Islet precursor cell (in vitro differentiated cells): ENCODE measurements at regions not wholly inside any gene's neighbourhood (a gene's known extent, or its start where the extent isn't known, plus 50 kb on each side); places are given as distances from the start of the nearest gene placed in this dataset.

ENCODE experiments used
- DNase-seq: peaks from one replicate; pipeline ENCODE4 v3.0.0-alpha.2; 2018

GRCh38 chr6:169973588-169974467, 222.4 kb downstream of the ERMARD start:
- DNase-seq = peak; percentile 33

- DNase-seq = peak; percentile 30
These were observed 221.3 kb downstream of the ERMARD start for GRCh38 chr6:169972736-169973135.

- DNase-seq = peak; percentile 38
These were observed 220.8 kb downstream of the ERMARD start for GRCh38 chr6:169972101-169972651.

- DNase-seq = peak; percentile 40
These were observed 219.8 kb downstream of the ERMARD start for GRCh38 chr6:169971081-169971861.

- DNase-seq = peak; percentile 50
These were observed 219.0 kb downstream of the ERMARD start for GRCh38 chr6:169970306-169970988.

GRCh38 chr6:169969372-169970099, 218.1 kb downstream of the ERMARD start:
- DNase-seq = peak; percentile 31

- peak; percentile 32 for DNase-seq
These were observed 217.3 kb downstream of the ERMARD start for GRCh38 chr6:169968541-169969270.

- no peak for DNase-seq
These were observed 216.3 kb downstream of the ERMARD start for GRCh38 chr6:169967687-169968086.

GRCh38 chr6:169966312-169967181, 215.1 kb downstream of the ERMARD start:
- peak; percentile 44 for DNase-seq

GRCh38 chr6:169965657-169966311, 214.4 kb downstream of the ERMARD start:
- DNase-seq = peak; percentile 41

- DNase-seq = no peak
These were observed 213.8 kb downstream of the ERMARD start for GRCh38 chr6:169965239-169965638.

- no peak for DNase-seq
These were observed 213.2 kb downstream of the ERMARD start for GRCh38 chr6:169964486-169965180.

GRCh38 chr6:169963581-169964297, 212.3 kb downstream of the ERMARD start:
- peak; percentile 45 for DNase-seq

- no peak for DNase-seq
These were observed 211.4 kb downstream of the ERMARD start for GRCh38 chr6:169962604-169963469.

- DNase-seq = peak; percentile 75
These were observed 210.5 kb downstream of the ERMARD start for GRCh38 chr6:169961772-169962561.

- peak; percentile 54 for DNase-seq
These were observed 209.6 kb downstream of the ERMARD start for GRCh38 chr6:169960886-169961611.
